ENCODE measurements at regions not wholly inside any gene's neighbourhood (a gene's known extent, or its start where the extent isn't known, plus 50 kb on each side); places are given as distances from the start of the nearest gene placed in this dataset.

DNA sequence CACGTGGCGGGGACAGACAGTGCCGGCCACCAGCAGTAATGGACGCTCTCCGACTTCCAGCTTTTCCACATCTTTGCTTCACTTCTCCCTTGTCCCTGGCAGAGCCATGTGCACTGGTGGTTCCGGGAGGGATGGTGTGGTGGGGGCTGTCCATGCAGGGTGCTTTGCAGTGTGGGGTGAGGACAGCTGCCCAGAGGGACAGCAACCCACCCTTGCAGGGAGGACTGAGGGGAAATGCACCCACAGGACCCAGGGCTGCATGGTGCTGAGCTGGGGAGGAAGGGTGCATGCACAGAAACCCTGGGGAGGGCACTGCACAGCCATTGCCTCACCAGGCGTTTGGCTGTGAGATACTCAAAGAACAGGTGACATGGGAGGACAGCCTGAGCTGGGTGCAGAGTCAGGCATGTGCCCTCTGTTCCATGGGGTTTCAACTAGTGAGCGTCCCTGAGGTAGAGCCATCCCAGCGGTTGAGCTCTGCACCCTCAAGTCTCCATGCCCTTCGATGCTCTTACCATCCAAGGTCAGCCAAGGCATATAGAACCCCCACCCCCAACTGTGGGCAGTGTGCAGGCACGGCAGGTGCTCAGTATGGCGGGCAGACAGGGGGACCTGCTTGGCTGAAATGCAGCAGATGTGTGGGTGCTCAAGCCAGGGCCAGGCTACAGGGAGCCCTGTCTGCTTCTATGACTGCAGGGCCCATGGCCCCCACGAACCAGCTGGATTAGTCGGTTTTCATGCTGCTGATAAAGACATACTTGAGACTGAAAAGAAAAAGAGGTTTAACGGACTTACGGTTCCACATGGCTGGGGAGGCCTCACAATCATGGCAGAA is 239.7 kb downstream of the TTLL2 start:
- no peaks in the 10 kb centered on the region for H3K79me2 ChIP-seq (ENCODE audit: control insufficient read depth, insufficient read depth, low read length)
- in situ Hi-C loops (cut with MboI) (loop anchor here (5.0 kb wide), 1 partner anchor 88 kb away; no protein-coding TSS in a partner anchor), intact Hi-C loops (cut with micrococcal nuclease) (no loop called here)
- ChIA-PET POLR2A (no interaction called here), CTCF (ENCODE audit: low intra/inter-chr PET ratio) (no interaction called here)
- no peak overlapping the region for H3K4me2 ChIP-seq (ENCODE audit: insufficient read depth, low read length)
- WGBS (ENCODE audit: insufficient coverage, low coverage, missing lambda C conversion rate): 1% methylated on average over 16 of the region's 16 CpGs
- H3K36me3 ChIP-seq (ENCODE audit: control insufficient read depth, insufficient read depth, low read length): no peaks in the 10 kb centered on the region
- H3K4me1 ChIP-seq (replicated peaks in 1 of 2; ENCODE audit: control insufficient read depth in 2 of 2, insufficient read depth in 2 of 2, low read length in 2 of 2): peaks cover 5 to 10% of the 10 kb centered on the region in 2 experiments; a peak in 3 of 5 replicates
- peaks cover 33 to 75% of the 10 kb centered on the region in 2 experiments; a peak in 4 of 5 replicates for H3K27me3 ChIP-seq (ENCODE audit: control insufficient read depth in 2 of 2, insufficient read depth in 2 of 2, low read length in 2 of 2)
- TF ChIP-seq KLF16 (IDR thresholded peaks at IDR 0.05): no peak
- TF ChIP-seq KLF1 (tag; IDR thresholded peaks at IDR 0.05): no peak
- TF ChIP-seq, protein P1, sequence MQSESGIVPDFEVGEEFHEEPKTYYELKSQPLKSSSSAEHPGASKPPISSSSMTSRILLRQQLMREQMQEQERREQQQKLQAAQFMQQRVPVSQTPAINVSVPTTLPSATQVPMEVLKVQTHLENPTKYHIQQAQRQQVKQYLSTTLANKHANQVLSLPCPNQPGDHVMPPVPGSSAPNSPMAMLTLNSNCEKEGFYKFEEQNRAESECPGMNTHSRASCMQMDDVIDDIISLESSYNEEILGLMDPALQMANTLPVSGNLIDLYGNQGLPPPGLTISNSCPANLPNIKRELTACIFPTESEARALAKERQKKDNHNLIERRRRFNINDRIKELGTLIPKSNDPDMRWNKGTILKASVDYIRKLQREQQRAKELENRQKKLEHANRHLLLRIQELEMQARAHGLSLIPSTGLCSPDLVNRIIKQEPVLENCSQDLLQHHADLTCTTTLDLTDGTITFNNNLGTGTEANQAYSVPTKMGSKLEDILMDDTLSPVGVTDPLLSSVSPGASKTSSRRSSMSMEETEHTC (IDR thresholded peaks at IDR 0.05): no peak
- TF ChIP-seq PCBP1 (IDR thresholded peaks at IDR 0.05; ENCODE audit: low read depth, low read length, poor library complexity, severe bottlenecking): no peak
- no peak for TF ChIP-seq DEAF1 (CRISPR knock-in tag; IDR thresholded peaks at IDR 0.05)
- no peak for TF ChIP-seq ETV1 (tag; conservative IDR thresholded peaks at IDR 0.05; ENCODE audit: low read depth)
- TF ChIP-seq ZNF212 (CRISPR knock-in tag; IDR thresholded peaks at IDR 0.05): no peak
- no peak for TF ChIP-seq ADNP (tag; IDR thresholded peaks at IDR 0.05)
- TF ChIP-seq ATF4 (CRISPR knock-in tag; IDR thresholded peaks at IDR 0.05): no peak
- TF ChIP-seq PRMT5 (CRISPR knock-in tag; IDR thresholded peaks at IDR 0.05): no peak
- TF ChIP-seq ILK (tag; IDR thresholded peaks at IDR 0.05; ENCODE audit: borderline replicate concordance, low read depth): no peak
- TF ChIP-seq EGR1 (conservative IDR thresholded peaks at IDR 0.05): no peak
- DNase-seq (ENCODE audit: extremely low read depth in 1 of 4, low spot score in 3 of 4): no peak
- no peak for FAIRE-seq
- no peak for ATAC-seq
- H3K9ac ChIP-seq (ENCODE audit: insufficient read depth in 1 of 2, low read depth in 2 of 2, low read length in 2 of 2): no peak overlapping the region
- no TSS peak for BruUV-seq (replicated peaks)
- H4K20me1 ChIP-seq (replicated peaks; ENCODE audit: control insufficient read depth, insufficient read depth, low read length): peaks cover 9% of the 10 kb centered on the region; the same call in 1 of the 2 replicates
- H3K9me3 ChIP-seq (replicated peaks; ENCODE audit: control insufficient read depth, insufficient read depth, low read depth, low read length): no peaks in the 10 kb centered on the region
- H2AFZ ChIP-seq (ENCODE audit: low read depth, low read length): no peak overlapping the region
- no peak overlapping the region for H3K4me3 ChIP-seq
- no peaks in the 10 kb centered on the region for H3K9me1 ChIP-seq (ENCODE audit: control insufficient read depth, insufficient read depth, low read length)
- no peak overlapping the region for H3K27ac ChIP-seq (ENCODE audit: extremely low read depth, low read depth, low read length)
